Activated CD8-positive, alpha-beta T cell treated with anti-CD3 and anti-CD28 coated beads for 36 hours (primary cell): ENCODE measurements at regions not wholly inside any gene's neighbourhood (a gene's known extent, or its start where the extent isn't known, plus 50 kb on each side); places are given as distances from the start of the nearest gene placed in this dataset.
A peak's percentile ranks its signal among the peaks of the same experiment; 100 is the strongest.
"Not testable (repeated sequence)": the region's sequence is repeated elsewhere in the genome, so short reads cannot be mapped to it uniquely, and the experiment has no call there.

Experiments
- ATAC-seq: fragments of 200-7000 bp; cut with Tn5 transposase; one replicate; pipeline ENCODE4 v1.10.0; 2021; ENCODE audit warnings: mild to moderate bottlenecking, moderate library complexity
- CTCF ChIA-PET: fragments of 350-600 bp; sonication (Branson Sonifier 250); formaldehyde crosslinking; loops from one replicate; lab custom pipeline; 2021; ENCODE audit warnings: antibody characterized with exemption; lab: Charles Lee
- POLR2A ChIA-PET: fragments of 350-600 bp; sonication (Branson Sonifier 250); formaldehyde crosslinking; loops from one replicate; lab custom pipeline; 2021; ENCODE audit warnings: antibody characterized with exemption; lab: Charles Lee
- DNase-seq: peaks from one replicate; pipeline ENCODE4 v3.0.0-alpha.2; 2020
- H3K27ac Mint-ChIP-seq: one replicate; pipeline ENCODE4 v1.8.0; 2021; ENCODE audit warnings: mild to moderate bottlenecking, mixed read lengths
- H3K27me3 Mint-ChIP-seq: one replicate; pipeline ENCODE4 v1.8.0; 2021; ENCODE audit warnings: mixed read lengths
- H3K36me3 Mint-ChIP-seq: one replicate; pipeline ENCODE4 v1.8.0; 2021; ENCODE audit warnings: low read depth, mixed read lengths
- H3K4me1 Mint-ChIP-seq: one replicate; pipeline ENCODE4 v1.8.0; 2021; ENCODE audit warnings: low read depth, mixed read lengths
- H3K4me3 Mint-ChIP-seq: one replicate; pipeline ENCODE4 v1.8.0; 2021; ENCODE audit warnings: mild to moderate bottlenecking, moderate library complexity, mixed read lengths
- H3K9me3 Mint-ChIP-seq: one replicate; pipeline ENCODE4 v1.8.0; 2021; ENCODE audit warnings: mixed read lengths
- intact Hi-C: fragments of 100-400 bp; cut with micrococcal nuclease; formaldehyde crosslinking; loops from one replicate; pipeline ENCODE4 v1.10.0; 2022
- TF ChIP-seq, protein P1 (sequence below): fragments of 200-600 bp; IDR thresholded peaks from one replicate; pipeline ENCODE4 v1.8.0; 2022; ENCODE audit warnings: antibody characterized with exemption, mild to moderate bottlenecking

- H3K9me3 Mint-ChIP-seq: no peaks in the 10 kb centered on the region
- no peak overlapping the region for H3K4me3 Mint-ChIP-seq
- ChIA-PET POLR2A (no interaction called here), CTCF (interaction anchor here (1.2 kb wide), 1 partner anchor 18 kb away, joined by 3 read pairs; no protein-coding TSS in a partner anchor)
- DNase-seq: no peak
- intact Hi-C loops: no loop called here
- H3K36me3 Mint-ChIP-seq: peaks cover 2% of the 10 kb centered on the region
- no peaks in the 10 kb centered on the region for H3K27me3 Mint-ChIP-seq
- H3K27ac Mint-ChIP-seq: no peak overlapping the region
- ATAC-seq: no peak
- peaks cover 7% of the 10 kb centered on the region for H3K4me1 Mint-ChIP-seq
- TF ChIP-seq, protein P1, sequence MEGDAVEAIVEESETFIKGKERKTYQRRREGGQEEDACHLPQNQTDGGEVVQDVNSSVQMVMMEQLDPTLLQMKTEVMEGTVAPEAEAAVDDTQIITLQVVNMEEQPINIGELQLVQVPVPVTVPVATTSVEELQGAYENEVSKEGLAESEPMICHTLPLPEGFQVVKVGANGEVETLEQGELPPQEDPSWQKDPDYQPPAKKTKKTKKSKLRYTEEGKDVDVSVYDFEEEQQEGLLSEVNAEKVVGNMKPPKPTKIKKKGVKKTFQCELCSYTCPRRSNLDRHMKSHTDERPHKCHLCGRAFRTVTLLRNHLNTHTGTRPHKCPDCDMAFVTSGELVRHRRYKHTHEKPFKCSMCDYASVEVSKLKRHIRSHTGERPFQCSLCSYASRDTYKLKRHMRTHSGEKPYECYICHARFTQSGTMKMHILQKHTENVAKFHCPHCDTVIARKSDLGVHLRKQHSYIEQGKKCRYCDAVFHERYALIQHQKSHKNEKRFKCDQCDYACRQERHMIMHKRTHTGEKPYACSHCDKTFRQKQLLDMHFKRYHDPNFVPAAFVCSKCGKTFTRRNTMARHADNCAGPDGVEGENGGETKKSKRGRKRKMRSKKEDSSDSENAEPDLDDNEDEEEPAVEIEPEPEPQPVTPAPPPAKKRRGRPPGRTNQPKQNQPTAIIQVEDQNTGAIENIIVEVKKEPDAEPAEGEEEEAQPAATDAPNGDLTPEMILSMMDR: no peak
Measured at GRCh38 chr2:186423481-186423880, 62.6 kb upstream of the ZC3H15 start.

GRCh38 chr2:186424265-186424664, 61.8 kb upstream of the ZC3H15 start:
- ATAC-seq (no peak), DNase-seq (no peak)
- ChIA-PET CTCF (no interaction called here), POLR2A (no interaction called here)
- no peak overlapping the region for H3K27ac Mint-ChIP-seq
- H3K4me1 Mint-ChIP-seq: peaks cover 7% of the 10 kb centered on the region
- H3K36me3 Mint-ChIP-seq: no peaks in the 10 kb centered on the region
- no peaks in the 10 kb centered on the region for H3K9me3 Mint-ChIP-seq
- H3K4me3 Mint-ChIP-seq: no peak overlapping the region
- intact Hi-C loops: no loop called here
- TF ChIP-seq, protein P1: no peak
- H3K27me3 Mint-ChIP-seq: no peaks in the 10 kb centered on the region

DNA sequence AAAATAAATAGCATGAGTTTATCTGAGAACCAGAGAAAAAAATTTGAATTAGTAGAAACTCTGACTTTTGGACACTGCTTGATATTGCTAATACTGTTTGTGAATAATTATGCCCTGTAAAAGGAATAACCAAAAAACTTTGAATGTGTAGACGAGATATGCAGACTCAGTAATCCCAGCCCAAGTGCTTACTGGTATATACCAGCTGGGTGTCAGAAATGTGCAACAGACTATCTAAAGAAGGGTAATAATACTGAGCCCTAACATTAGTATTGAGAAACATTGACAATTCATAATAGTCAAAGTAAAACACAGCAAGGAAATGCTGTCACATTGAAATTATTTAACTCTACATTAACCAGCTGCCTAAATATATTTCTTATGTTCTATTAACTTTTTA, 60.5 kb upstream of the ZC3H15 start:
- no peak overlapping the region for H3K4me3 Mint-ChIP-seq
- intact Hi-C loops: no loop called here
- DNase-seq (no peak), ATAC-seq (no peak)
- no peaks in the 10 kb centered on the region for H3K9me3 Mint-ChIP-seq
- TF ChIP-seq, protein P1: no peak
- no peaks in the 10 kb centered on the region for H3K36me3 Mint-ChIP-seq
- ChIA-PET POLR2A (no interaction called here), CTCF (no interaction called here)
- peaks cover 9% of the 10 kb centered on the region for H3K4me1 Mint-ChIP-seq
- H3K27me3 Mint-ChIP-seq: no peaks in the 10 kb centered on the region
- no peak overlapping the region for H3K27ac Mint-ChIP-seq

DNA sequence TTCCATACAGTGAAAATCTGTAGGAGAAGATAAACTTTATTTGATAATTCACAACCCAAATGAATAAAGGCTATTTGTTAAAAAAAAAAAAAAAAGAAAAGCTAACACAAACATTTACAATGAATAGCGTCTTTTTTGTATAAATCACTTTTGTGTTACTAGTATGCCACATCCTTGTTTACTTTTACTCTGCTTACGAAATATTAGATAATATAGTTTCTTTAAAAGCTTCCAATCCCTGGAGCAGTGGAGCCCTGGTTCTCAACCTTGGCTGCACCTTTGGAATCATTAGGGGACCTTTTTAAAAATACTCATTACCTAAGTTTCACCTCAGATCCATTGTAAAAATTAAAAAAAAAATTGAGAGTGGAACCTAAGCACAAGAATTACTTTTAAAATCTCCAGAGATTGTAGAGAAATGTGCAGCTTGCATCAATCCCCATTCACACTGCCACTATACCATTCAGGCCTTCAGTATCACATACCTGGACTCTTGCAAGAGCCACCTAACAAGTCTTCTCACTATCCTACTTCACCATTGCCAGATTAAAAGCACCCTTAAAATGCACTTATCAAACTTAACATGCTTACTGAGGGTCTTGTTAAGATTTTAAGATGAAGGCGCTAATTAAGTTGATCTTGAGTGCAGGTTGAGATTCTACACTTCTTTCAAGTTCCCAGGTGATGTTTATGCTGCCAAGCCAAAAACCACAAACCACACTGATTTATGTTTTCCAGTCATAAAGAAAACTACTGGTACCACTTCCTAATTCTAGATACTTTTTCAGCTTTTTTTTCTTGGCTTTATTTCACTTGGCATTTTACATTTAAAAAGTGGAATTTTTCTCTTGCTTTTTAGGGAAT, 59.7 kb upstream of the ZC3H15 start:
- Mint-ChIP-seq H3K27me3 (no peaks in the 10 kb centered on the region), H3K27ac (no peak overlapping the region), H3K4me1 (peaks cover 9% of the 10 kb centered on the region), H3K4me3 (no peak overlapping the region), H3K36me3 (no peaks in the 10 kb centered on the region), H3K9me3 (no peaks in the 10 kb centered on the region)
- ChIA-PET POLR2A (no interaction called here), CTCF (no interaction called here)
- ATAC-seq: peak; percentile 55
- TF ChIP-seq, protein P1: no peak
- intact Hi-C loops: no loop called here
- peak; percentile 16 for DNase-seq

- POLR2A ChIA-PET, CTCF ChIA-PET, H3K27ac Mint-ChIP-seq, H3K36me3 Mint-ChIP-seq, H3K4me3 Mint-ChIP-seq, ATAC-seq, intact Hi-C loops, H3K27me3 Mint-ChIP-seq, H3K4me1 Mint-ChIP-seq, H3K9me3 Mint-ChIP-seq, DNase-seq: not testable (repeated sequence)
Measured at GRCh38 chr2:186427017-186427350, 59.1 kb upstream of the ZC3H15 start.
